Type B pancreatic cell (in vitro differentiated cells): ENCODE measurements at regions not wholly inside any gene's neighbourhood (a gene's known extent, or its start where the extent isn't known, plus 50 kb on each side); places are given as distances from the start of the nearest gene placed in this dataset.

Experiments
- DNase-seq: peaks from one replicate; pipeline ENCODE4 v3.0.0; 2021; ENCODE audit warnings: mixed read lengths; ENCODE audit not compliant: unreplicated experiment; ENCODE audit errors: extremely low spot score
- H3K27ac Mint-ChIP-seq: 2 replicates; pipeline ENCODE4 v1.8.0; 2021; ENCODE audit warnings: mild to moderate bottlenecking, mixed read lengths
- H3K27me3 Mint-ChIP-seq: 2 replicates; pipeline ENCODE4 v1.8.0; 2021; ENCODE audit warnings: mixed read lengths
- H3K36me3 Mint-ChIP-seq: 2 replicates; pipeline ENCODE4 v1.8.0; 2021; ENCODE audit warnings: mixed read lengths
- H3K4me1 Mint-ChIP-seq: one replicate; pipeline ENCODE4 v1.8.0; 2021; ENCODE audit warnings: mixed read lengths; ENCODE audit not compliant: unreplicated experiment
- H3K4me3 Mint-ChIP-seq: 2 replicates; pipeline ENCODE4 v1.8.0; 2021; ENCODE audit warnings: mild to moderate bottlenecking, mixed read lengths
- H3K9me3 Mint-ChIP-seq: 2 replicates; pipeline ENCODE4 v1.8.0; 2021; ENCODE audit warnings: mixed read lengths
- TF ChIP-seq, protein P1 (sequence below): fragments of 200-600 bp; sonication (generic); conservative IDR thresholded peaks from 2 replicates; pipeline ENCODE4 v1.5.0; 2021; ENCODE audit warnings: antibody characterized with exemption, mild to moderate bottlenecking

DNA sequence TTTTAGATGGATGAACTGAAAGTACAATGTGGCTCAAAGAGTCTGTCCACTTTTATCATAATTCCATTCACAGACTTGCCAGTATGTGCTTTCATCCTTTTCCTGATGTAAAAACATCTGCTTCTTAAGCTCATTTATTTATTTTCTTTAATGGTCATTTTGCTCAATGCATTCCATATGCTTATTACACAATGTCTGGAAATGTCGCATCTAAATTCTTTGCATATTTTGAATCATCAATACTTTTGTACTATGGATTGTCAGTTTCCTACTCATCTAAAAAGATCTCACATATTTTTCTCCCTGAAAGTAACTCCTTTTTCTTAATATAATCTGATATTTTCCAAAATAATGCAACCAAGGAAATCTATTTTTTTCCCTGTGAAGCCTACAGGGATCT lies 1315.8 kb downstream of the EFNB2 start:
- DNase-seq = no peak
- Mint-ChIP-seq H3K27me3 (no peaks in the 10 kb centered on the region), H3K9me3 (no peaks in the 10 kb centered on the region), H3K27ac (no peak overlapping the region), H3K36me3 (no peaks in the 10 kb centered on the region), H3K4me1 (peaks cover 4% of the 10 kb centered on the region), H3K4me3 (no peak overlapping the region)
- TF ChIP-seq, protein P1, sequence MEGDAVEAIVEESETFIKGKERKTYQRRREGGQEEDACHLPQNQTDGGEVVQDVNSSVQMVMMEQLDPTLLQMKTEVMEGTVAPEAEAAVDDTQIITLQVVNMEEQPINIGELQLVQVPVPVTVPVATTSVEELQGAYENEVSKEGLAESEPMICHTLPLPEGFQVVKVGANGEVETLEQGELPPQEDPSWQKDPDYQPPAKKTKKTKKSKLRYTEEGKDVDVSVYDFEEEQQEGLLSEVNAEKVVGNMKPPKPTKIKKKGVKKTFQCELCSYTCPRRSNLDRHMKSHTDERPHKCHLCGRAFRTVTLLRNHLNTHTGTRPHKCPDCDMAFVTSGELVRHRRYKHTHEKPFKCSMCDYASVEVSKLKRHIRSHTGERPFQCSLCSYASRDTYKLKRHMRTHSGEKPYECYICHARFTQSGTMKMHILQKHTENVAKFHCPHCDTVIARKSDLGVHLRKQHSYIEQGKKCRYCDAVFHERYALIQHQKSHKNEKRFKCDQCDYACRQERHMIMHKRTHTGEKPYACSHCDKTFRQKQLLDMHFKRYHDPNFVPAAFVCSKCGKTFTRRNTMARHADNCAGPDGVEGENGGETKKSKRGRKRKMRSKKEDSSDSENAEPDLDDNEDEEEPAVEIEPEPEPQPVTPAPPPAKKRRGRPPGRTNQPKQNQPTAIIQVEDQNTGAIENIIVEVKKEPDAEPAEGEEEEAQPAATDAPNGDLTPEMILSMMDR = no peak

DNA sequence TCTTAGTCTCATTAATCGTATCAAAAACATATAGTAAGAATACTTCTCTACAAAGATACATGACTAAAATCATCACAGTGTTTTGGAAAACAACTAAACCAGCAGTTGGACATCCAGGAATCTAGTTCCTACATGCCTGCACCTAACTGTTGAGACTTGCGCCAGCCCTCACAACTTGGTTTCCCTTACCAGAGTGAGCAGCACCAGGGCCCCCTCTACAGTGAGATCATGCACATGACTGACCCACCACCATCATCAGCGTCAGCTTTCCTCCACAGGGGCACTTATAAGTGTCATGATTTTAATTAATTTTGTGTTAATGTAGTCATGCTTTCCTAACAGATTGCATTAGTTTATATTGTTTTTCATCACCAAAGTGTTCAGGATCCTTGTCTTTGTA lies 1322.0 kb downstream of the EFNB2 start:
- TF ChIP-seq, protein P1 = no peak
- Mint-ChIP-seq H3K4me1 (no peaks in the 10 kb centered on the region), H3K36me3 (no peaks in the 10 kb centered on the region), H3K27me3 (no peaks in the 10 kb centered on the region), H3K9me3 (no peaks in the 10 kb centered on the region), H3K4me3 (no peak overlapping the region), H3K27ac (no peak overlapping the region)
- DNase-seq = no peak

DNA sequence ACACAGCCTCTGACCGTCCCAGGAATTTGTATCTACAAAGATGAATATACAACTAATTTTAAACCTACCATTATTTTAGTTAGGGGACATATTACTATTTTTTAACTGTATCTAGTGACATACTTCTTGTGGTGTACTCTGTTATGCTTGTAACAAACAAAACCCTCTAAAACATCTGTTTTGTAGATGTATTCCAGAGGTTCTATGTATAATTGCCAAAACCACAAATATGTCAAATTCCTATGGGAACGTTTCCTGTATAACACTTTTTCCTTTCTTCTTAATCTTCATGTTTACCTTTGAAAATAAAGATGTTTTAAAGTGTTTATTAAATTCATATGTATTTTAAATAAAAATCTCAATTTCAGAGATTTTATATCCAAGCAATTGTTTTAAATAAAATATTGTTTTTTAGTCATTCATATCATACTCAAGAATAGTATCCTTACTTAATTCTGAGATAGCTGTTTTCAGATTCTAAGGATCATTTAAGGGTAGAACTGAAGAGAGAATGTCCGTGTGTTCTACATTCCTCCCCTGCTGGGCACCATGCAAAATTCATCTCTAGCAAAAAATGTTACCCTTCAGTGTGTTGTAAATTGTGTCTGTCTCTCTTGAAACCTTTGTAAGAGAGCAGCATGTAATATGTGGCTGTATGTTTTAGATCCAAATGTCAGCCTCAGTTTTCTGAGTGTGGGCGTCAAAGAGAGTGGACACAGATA lies 1327.7 kb downstream of the EFNB2 start:
- Mint-ChIP-seq H3K36me3 (no peaks in the 10 kb centered on the region), H3K4me3 (no peak overlapping the region), H3K4me1 (no peaks in the 10 kb centered on the region), H3K27me3 (no peaks in the 10 kb centered on the region), H3K27ac (no peak overlapping the region), H3K9me3 (no peaks in the 10 kb centered on the region)
- TF ChIP-seq, protein P1 = peak; percentile 50
- no peak for DNase-seq

DNA sequence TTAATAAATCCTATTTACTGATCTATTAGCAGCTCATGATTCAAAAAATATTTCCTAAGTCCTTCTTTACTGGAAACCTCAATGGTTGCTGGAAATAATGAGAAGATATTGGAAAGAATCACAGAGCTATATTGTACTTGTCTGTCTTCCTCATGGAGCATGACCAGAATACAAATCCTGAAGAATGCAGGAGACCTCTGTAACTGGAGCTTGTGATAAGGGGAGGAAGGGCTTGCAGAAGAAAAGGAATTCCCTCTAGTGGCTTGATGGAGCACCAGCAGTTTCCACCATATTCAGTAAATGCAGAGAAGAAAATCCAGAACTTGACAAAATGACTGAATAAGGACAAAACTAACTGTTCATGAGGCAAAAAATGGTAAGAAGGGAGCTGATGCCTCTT lies 1333.1 kb downstream of the EFNB2 start:
- H3K9me3 Mint-ChIP-seq = no peaks in the 10 kb centered on the region
- no peak overlapping the region for H3K4me3 Mint-ChIP-seq
- DNase-seq = no peak

DNA sequence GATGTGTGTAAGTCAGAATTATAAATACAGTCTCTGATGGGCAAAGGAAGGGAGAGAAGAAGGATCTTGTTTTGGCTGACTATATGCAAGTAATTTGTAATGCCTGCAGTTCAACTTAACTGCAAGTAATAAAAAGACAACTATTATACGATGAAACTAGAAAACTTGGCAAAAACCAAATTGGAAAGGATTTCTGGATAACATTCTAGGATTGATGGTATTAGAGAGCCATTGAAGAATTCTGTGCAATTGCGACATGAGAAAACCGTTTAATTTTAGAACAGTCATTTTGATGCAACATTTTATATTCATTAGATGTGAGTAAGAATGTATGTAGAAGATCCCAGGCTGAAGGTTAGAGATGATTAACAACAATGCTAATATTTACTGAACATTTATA lies 1334.1 kb downstream of the EFNB2 start:
- TF ChIP-seq, protein P1 = no peak
- Mint-ChIP-seq H3K27me3 (no peaks in the 10 kb centered on the region), H3K27ac (no peak overlapping the region), H3K36me3 (no peaks in the 10 kb centered on the region), H3K4me1 (no peaks in the 10 kb centered on the region), H3K4me3 (no peak overlapping the region), H3K9me3 (no peaks in the 10 kb centered on the region)
- no peak for DNase-seq

More for the DNA sequence above, 1333.1 kb downstream of the EFNB2 start:
- no peaks in the 10 kb centered on the region for H3K27me3 Mint-ChIP-seq
- H3K4me1 Mint-ChIP-seq = no peaks in the 10 kb centered on the region
- no peaks in the 10 kb centered on the region for H3K36me3 Mint-ChIP-seq
- H3K27ac Mint-ChIP-seq = no peak overlapping the region
- TF ChIP-seq, protein P1 = peak; percentile 76
